ENCODE measurements at regions not wholly inside any gene's neighbourhood (a gene's known extent, or its start where the extent isn't known, plus 50 kb on each side); places are given as distances from the start of the nearest gene placed in this dataset.

DNA sequence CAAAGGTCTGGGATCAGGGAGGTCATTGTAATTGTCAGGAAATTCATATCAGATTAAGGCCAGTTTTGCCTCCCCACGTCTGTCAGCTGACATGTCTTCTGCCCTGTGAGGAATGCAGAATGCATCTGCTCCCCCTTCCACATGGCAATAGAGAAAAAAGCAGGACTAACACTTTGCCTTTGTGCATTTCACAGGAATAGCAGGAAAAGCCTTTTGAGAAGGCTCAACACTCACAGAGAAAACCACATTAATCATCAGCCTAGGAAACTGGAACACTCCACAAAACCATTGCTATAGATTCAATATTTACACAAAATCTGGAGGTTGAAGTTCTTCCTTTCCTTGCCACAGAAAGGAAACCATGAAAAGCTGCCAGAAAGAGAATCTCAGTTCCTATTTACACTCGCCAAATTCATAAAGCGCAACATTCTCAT is 165.2 kb upstream of the HES1 start:
- DNase-seq, result no peak

GRCh38 chr3:193971261-193971751 is 164.6 kb upstream of the HES1 start:
- DNase-seq, result no peak

- DNase-seq, result no peak
Observed at GRCh38 chr3:193971966-193972365, 164.0 kb upstream of the HES1 start.

DNA sequence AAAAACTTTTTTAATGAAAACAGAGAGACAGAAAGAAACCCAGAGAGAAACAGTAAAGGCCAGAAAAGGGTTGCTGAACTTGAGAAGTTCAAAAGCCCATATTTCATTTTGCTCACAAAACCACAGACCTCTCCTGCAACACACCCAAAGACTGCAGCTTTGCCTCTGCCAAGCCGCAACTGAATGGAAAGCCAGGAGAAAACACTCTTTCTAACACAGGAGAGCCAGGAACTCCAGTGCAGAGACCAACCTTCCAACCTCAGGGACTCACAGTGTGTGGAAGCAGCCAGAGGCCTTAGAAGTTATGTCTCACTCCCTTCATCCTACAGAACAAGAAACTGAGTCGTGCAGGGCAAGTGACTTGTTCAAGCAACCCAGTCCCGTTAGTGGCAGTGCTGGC is 163.1 kb upstream of the HES1 start:
- DNase-seq, result no peak

DNA sequence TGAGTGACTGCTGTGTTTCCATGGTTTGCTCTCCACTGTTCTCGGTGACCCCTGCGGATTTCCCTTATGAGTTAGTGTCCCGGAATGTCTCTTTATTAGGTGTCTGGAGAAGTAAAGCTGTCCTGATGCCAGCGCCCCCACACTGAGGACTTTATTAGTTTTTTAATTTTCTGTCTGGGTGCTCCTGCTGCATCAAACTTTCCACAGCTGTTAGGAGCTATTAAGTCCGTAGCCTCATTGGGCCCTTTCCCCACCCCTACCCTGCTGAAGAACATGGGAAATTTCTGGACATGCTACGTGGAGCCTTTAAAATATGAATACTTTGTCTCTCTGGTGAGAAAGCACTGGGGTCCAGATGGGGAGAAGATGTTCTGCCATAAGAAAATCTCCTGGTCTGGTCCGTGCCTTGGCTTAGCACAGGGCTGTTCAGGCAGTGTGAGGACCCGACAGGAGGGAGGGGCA is 161.7 kb upstream of the HES1 start:
- DNase-seq, result peak; percentile 37

GRCh38 chr3:193974671-193975535 is 161.0 kb upstream of the HES1 start:
- peak; percentile 75 for DNase-seq

DNA sequence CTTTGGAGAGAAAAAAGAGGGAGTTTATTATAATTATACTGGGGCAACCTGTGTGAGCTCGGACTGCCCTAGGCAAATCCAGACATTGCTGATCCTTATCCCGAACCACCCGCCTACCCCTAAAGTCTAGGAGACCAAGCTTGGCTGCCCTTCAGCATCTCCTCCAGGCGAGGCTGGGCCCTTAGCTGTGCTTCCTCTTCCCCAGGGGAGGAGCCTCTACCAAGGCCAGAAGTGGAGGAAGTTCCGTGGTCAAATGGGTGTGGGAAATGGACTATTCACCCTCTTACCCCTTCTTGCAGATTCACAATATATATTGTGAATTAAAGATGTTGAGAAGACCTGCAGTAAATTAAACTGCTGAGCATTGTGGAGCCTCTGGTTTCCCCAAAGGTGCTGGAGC is 158.3 kb upstream of the HES1 start:
- no peak for DNase-seq

DNA sequence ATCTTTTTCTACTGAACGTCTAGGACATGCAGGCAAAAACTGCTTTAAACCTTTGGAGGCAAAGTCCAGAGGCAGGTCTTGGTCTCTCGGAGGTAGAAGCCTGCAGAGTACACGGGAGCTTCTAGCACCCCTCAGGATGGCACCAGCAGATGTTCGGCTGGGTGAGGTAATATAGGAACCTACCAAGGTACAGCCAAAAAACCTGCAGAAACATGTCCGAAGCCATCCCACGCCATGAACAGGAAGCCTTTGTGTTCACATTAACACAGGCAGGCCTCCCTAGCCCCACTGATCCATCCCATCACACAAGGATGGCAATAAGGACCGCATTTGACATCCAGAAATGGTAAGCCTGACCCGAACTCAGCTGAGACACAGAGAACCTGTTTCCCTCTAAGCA is 157.9 kb upstream of the HES1 start:
- DNase-seq, result no peak

- DNase-seq, result no peak
Observed at GRCh38 chr3:193978486-193978885, 157.5 kb upstream of the HES1 start.

GRCh38 chr3:193980326-193980725 is 155.6 kb upstream of the HES1 start:
- peak; percentile 72 for DNase-seq

DNA sequence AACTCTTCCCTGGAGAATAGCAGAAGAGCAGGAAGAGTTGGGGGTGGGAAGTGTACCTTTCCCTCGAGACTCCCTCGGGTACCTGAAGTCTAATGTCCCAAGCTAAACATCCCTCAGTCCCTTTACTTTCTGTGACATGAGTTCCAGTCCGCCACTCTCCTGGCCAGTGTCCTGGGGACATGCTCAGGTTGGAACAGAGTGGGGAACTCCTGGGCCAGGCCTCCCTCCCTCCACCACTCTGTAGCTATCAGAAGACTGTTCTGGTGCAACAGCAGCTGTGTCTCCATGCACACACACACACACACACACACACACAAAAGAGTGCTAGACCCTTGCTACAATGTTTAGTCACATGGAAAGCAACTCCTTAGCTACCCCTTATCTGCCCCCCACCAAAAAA is 155.0 kb upstream of the HES1 start:
- DNase-seq, result no peak

DNA sequence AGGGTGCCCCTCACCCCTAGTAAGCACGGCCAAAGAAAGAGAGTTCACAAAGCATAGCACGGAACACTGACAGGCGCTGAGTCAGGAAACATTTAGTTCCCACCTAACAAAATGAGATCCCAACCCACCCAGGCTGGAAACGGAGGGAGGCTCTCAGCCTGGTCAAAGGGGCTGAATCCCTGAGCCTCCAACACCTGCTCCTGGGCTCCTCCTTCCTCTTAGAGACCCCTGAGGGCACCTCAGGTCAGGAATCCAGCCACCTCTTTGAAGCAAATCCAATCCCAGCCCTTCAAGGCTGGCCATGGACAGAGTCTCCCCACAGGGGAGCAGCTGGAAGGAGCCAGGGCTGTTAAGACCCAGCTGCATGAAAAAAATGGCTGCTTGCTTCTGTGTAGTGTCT is 154.4 kb upstream of the HES1 start:
- no peak for DNase-seq

GRCh38 chr3:193982258-193982659 is 153.7 kb upstream of the HES1 start:
- DNase-seq, result no peak

DNA sequence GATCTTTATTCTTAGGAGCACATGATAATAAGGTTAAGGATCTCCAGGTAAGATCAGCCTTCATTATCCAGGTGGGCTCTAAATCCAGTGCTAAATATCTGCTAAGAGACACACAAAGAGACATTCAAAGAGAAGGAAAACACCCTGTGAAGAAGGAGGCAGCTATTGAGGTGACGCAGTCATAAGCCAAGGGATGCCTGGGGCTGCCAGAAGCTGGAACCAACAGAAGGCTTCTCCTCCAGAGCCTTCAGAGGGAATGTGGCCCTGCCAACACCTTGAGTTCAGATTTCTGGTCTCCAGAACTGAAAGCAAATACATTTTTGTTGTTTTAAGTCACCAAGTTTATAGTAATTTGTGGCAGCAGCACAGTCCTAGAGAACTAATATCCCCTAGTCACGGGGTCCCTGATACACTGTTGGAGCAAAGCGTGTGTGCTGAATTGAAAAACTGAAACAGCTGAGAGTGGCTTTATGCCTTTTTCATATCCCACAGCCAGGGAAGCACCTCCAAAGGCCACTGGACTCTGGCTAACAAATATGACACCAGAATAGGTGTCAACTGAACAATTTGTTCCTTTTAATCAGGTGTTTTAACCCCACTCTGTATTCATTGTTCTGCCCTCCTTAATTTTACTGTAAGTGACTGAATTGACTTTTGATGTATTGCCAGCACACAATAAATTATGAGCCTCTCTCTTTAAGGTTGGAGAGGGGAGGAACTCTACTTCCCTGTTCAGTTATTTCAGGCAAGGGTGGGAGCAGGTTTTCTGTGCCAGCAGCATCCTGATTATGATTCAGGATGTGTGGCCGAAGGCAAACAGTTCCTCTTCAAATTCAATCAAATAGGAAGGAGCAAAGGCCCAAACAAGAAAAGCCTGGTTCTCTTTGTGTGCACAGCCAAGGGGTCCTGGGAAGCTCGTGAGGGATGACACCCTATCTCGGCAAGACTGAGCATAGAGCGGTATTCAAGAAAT is 151.8 kb upstream of the HES1 start:
- DNase-seq, result no peak

GRCh38 chr3:193984876-193985275 is 151.1 kb upstream of the HES1 start:
- DNase-seq, result no peak

DNA sequence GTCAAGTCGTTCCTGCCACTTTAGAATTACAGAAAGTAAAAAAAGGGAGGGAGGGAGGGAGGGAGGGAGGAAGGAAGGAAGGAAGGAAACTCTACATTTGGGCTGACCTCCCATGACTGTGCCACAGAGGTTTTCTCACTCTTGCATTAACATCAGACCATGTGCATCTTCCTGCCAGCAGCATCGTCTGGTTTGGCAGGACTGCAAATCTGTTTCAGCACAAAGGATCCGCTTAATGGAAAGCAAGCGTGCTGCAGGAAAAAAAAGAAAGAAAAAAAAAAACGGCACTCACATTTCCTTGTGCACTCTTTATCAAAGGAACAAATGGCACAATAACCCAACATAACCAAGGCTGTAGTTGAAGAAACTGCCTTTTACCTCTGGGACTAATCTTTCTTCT is 148.8 kb upstream of the HES1 start:
- DNase-seq, result no peak

DNA sequence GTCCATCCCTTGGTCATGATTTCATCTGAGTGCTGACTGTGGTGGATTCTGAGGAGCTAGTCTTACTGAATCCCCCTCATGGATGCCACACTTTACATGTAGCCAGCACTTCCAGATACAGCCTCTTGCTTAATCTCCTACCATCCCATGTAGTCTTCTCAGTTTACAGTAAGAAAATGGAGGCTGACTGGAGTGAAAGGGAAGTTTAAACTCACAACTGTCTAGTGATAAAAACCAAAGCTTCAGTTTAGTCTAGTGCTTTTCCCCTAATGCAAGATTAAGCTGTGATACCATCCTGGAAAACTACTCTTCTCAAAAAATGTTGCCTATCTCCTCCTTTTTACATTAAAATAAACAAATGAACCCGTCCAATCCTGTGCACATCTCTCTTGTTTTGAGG is 146.8 kb upstream of the HES1 start:
- DNase-seq, result no peak

- no peak for DNase-seq
Observed at GRCh38 chr3:193991666-193992424, 144.1 kb upstream of the HES1 start.

DNA sequence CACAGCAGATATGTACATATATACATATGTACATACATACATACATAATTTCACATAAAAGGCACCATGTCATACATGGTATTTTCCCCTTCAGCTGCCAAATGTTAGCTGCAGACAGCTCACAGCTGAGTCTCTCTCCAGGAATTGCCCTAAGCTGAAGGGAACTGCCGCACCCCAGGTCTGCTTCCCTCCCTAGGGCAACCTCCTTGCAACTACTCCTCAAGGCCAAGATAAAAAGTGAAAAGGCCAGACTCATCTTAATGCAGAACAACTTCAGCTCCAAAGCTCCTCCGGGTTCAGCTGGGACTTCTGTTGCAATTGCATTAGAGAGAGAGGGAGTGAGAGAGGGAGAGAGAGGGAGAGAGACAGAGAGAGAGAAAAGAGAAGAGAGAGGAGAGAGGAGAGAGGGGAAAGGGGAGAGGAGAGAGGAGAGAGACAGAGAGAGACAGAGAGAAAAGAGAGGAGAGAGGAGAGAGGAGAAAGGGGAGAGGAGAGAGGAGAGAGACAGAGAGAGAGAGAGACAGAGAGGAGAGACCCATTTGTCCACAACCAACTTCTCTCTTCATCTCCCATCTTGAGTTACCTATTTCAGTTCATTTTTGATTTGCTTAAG is 143.4 kb upstream of the HES1 start:
- no peak for DNase-seq

- DNase-seq, result peak; percentile 63
Observed at GRCh38 chr3:193996221-193996620, 139.7 kb upstream of the HES1 start.

DNA sequence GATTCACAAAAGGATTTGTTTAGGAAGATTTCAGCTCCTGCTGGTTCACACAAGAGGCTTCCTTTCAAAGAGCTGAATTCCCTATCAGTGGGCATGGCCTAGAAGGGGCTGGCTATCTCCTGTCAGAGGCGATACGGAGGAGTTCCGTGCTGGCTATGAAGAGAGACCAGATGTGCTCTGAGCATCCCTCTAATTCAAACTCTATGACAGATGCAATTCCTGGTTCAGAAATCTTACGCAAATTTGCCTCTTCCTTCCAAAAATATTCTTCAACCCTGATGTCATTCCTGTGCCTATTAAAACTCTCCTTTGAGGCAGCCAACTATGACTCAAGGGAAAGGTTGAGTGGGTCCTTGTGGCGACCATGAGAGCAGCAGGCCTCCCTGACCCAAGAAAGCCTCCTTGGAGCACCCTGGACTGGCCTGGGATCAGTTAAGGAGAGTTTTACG is 139.3 kb upstream of the HES1 start:
- DNase-seq, result no peak

Data from eye (tissue), 1 donor.